PC-9 (cell line): ENCODE measurements at regions not wholly inside any gene's neighbourhood (a gene's known extent, or its start where the extent isn't known, plus 50 kb on each side); places are given as distances from the start of the nearest gene placed in this dataset.

Source experiments
- BruUV-seq: library from RNA; stranded (reverse); fragments of 400-500 nt; replicated peaks from 2 replicates; lab custom pipeline; 2021; lab: Mats Ljungman, UMichigan
- CTCF ChIA-PET: fragments of 300-600 bp; sonication (Branson Sonifier 250); formaldehyde crosslinking; loops from one replicate; lab custom pipeline; 2022; ENCODE audit warnings: antibody characterized with exemption; lab: Charles Lee
- POLR2A ChIA-PET: fragments of 300-600 bp; sonication (Branson Sonifier 250); formaldehyde crosslinking; loops from one replicate; lab custom pipeline; 2022; ENCODE audit warnings: antibody characterized with exemption; ENCODE audit not compliant: unreplicated experiment; lab: Charles Lee
- DNase-seq, 2 experiments: peaks; one replicate each; pipeline versions ENCODE4 v3.0.0 to v3.0.0-alpha.2; 2015 to 2022; ENCODE audit warnings: mixed read lengths in 1 of 2
- H2AFZ ChIP-seq: fragments of 200-600 bp; sonication (generic); 2 replicates; pipeline ENCODE4 v1.8.1; 2017; ENCODE audit warnings: antibody characterized with exemption
- H3F3A ChIP-seq: fragments of 200-600 bp; sonication (generic); 2 replicates; pipeline ENCODE4 v1.8.1; 2017; ENCODE audit warnings: antibody characterized with exemption, mild to moderate bottlenecking, low read depth; ENCODE audit not compliant: insufficient read depth
- H3K27ac ChIP-seq: fragments of 200-600 bp; sonication (generic); 2 replicates; pipeline ENCODE4 v1.6.1; 2016; ENCODE audit warnings: mixed run types
- H3K27me3 ChIP-seq: fragments of 200-600 bp; sonication (generic); 2 replicates; pipeline ENCODE4 v1.6.1; 2016; ENCODE audit warnings: low read depth, mixed run types; ENCODE audit not compliant: insufficient read depth
- H3K36me3 ChIP-seq: fragments of 200-600 bp; sonication (generic); 2 replicates; pipeline ENCODE4 v1.6.1; 2016; ENCODE audit warnings: low read depth, mixed run types
- H3K4me1 ChIP-seq: fragments of 200-600 bp; sonication (generic); replicated peaks from 2 replicates; pipeline ENCODE4 v1.6.1; 2016; ENCODE audit warnings: mixed run types; ENCODE audit not compliant: insufficient read depth
- H3K4me2 ChIP-seq: fragments of 200-600 bp; sonication (generic); 2 replicates; pipeline ENCODE4 v1.6.1; 2017; ENCODE audit warnings: mixed run types
- H3K4me3 ChIP-seq: fragments of 200-600 bp; sonication (generic); 2 replicates; pipeline ENCODE4 v1.6.1; 2016; ENCODE audit warnings: mixed run types
- H3K79me2 ChIP-seq: fragments of 200-600 bp; sonication (generic); 2 replicates; pipeline ENCODE4 v1.6.1; 2017; ENCODE audit warnings: low read depth, mixed run types
- H3K9me2 ChIP-seq: fragments of 200-600 bp; sonication (generic); 2 replicates; pipeline ENCODE4 v1.8.1; 2017; ENCODE audit warnings: mild to moderate bottlenecking; ENCODE audit not compliant: insufficient read depth
- H3K9me3 ChIP-seq: fragments of 200-600 bp; sonication (generic); 2 replicates; pipeline ENCODE4 v1.8.1; 2016; ENCODE audit warnings: low read depth; ENCODE audit not compliant: insufficient read depth
- H4K20me1 ChIP-seq: fragments of 200-600 bp; sonication (generic); 2 replicates; pipeline ENCODE4 v1.8.1; 2017; ENCODE audit not compliant: insufficient read depth
- CTCF ChIP-seq: fragments of 200-600 bp; sonication (generic); conservative IDR thresholded peaks from 2 replicates; pipeline ENCODE4 v1.6.1; 2017; ENCODE audit warnings: mixed run types, antibody characterized with exemption, mild to moderate bottlenecking, moderate library complexity
- EZH2 ChIP-seq: fragments of 200-600 bp; sonication (generic); IDR thresholded peaks from 2 replicates; pipeline ENCODE4 v1.8.0; 2017; ENCODE audit warnings: antibody characterized with exemption, low read depth
- intact Hi-C: fragments of 100-400 bp; cut with micrococcal nuclease; formaldehyde crosslinking; loops from one replicate; pipeline ENCODE4 v1.10.0; 2022; ENCODE audit not compliant: unreplicated experiment

GRCh38 chr3:106930086-106930485, 447.2 kb upstream of the CCDC54 start:
- CTCF ChIA-PET, result no interaction called here
- no peak overlapping the region for H3K4me2 ChIP-seq
- no peaks in the 10 kb centered on the region for H3K9me2 ChIP-seq
- no peaks in the 10 kb centered on the region for H3F3A ChIP-seq
- no peaks in the 10 kb centered on the region for H3K27me3 ChIP-seq
- no peak overlapping the region for H3K27ac ChIP-seq
- TF ChIP-seq EZH2 (no peak), CTCF (no peak)
- intact Hi-C loops, result no loop called here
- H3K4me1 ChIP-seq, result no peaks in the 10 kb centered on the region
- H3K4me3 ChIP-seq, result no peak overlapping the region
- H3K36me3 ChIP-seq, result no peaks in the 10 kb centered on the region
- no peak for DNase-seq
- no peak overlapping the region for H2AFZ ChIP-seq
- no peaks in the 10 kb centered on the region for H4K20me1 ChIP-seq
- POLR2A ChIA-PET, result no interaction called here
- H3K9me3 ChIP-seq, result 0 out of 2 replicates have a peak, but pooled peaks cover 4% of the 10 kb centered on the region
- H3K79me2 ChIP-seq, result no peaks in the 10 kb centered on the region
- no TSS peak for BruUV-seq

- Histone ChIP-seq H2AFZ (no peak overlapping the region), H3K27ac (no peak overlapping the region), H4K20me1 (no peaks in the 10 kb centered on the region), H3K9me2 (no peaks in the 10 kb centered on the region; the same call in 1 of the 2 replicates), H3K4me3 (no peak overlapping the region), H3K9me3 (0 out of 2 replicates have a peak, but pooled peaks cover 4% of the 10 kb centered on the region), H3K4me1 (no peaks in the 10 kb centered on the region), H3K4me2 (no peak overlapping the region), H3K79me2 (no peaks in the 10 kb centered on the region), H3F3A (no peaks in the 10 kb centered on the region), H3K27me3 (no peaks in the 10 kb centered on the region), H3K36me3 (no peaks in the 10 kb centered on the region)
- no TSS peak for BruUV-seq
- DNase-seq, result no peak
- TF ChIP-seq EZH2 (no peak), CTCF (no peak)
- intact Hi-C loops, result no loop called here
- CTCF ChIA-PET, result no interaction called here
- POLR2A ChIA-PET, result no interaction called here
Observed at GRCh38 chr3:106931904-106932303, 445.3 kb upstream of the CCDC54 start.

- POLR2A ChIA-PET, result no interaction called here
Observed at GRCh38 chr3:106936337-106936736, 440.9 kb upstream of the CCDC54 start.

More at GRCh38 chr3:106936337-106936736, 440.9 kb upstream of the CCDC54 start:
- H4K20me1 ChIP-seq, result no peaks in the 10 kb centered on the region
- H3F3A ChIP-seq, result no peaks in the 10 kb centered on the region
- DNase-seq, result peak in 1 of 2 experiments; percentile 33
- intact Hi-C loops, result no loop called here
- no peaks in the 10 kb centered on the region for H3K27me3 ChIP-seq
- H3K9me2 ChIP-seq, result no peaks in the 10 kb centered on the region; the same call in 1 of the 2 replicates
- 0 out of 2 replicates have a peak, but pooled peaks cover 4% of the 10 kb centered on the region for H3K9me3 ChIP-seq
- H3K4me2 ChIP-seq, result no peak overlapping the region
- TF ChIP-seq EZH2 (no peak), CTCF (no peak)
- no peak overlapping the region for H3K27ac ChIP-seq
- no peak overlapping the region for H3K4me3 ChIP-seq
- no peak overlapping the region for H2AFZ ChIP-seq
- no peaks in the 10 kb centered on the region for H3K4me1 ChIP-seq
- H3K36me3 ChIP-seq, result no peaks in the 10 kb centered on the region
- no peaks in the 10 kb centered on the region for H3K79me2 ChIP-seq
- CTCF ChIA-PET, result no interaction called here
- no TSS peak for BruUV-seq
